ENCODE measurements at regions not wholly inside any gene's neighbourhood (a gene's known extent, or its start where the extent isn't known, plus 50 kb on each side); places are given as distances from the start of the nearest gene placed in this dataset.

GRCh38 chr11:122309262-122309925, 193.4 kb upstream of the BLID start:
- TF ChIP-seq POLR2A (IDR thresholded peaks at IDR 0.05) (no peak), CTCF (IDR thresholded peaks at IDR 0.05) (no peak)
